ENCODE measurements at regions not wholly inside any gene's neighbourhood (a gene's known extent, or its start where the extent isn't known, plus 50 kb on each side); places are given as distances from the start of the nearest gene placed in this dataset.

DNA sequence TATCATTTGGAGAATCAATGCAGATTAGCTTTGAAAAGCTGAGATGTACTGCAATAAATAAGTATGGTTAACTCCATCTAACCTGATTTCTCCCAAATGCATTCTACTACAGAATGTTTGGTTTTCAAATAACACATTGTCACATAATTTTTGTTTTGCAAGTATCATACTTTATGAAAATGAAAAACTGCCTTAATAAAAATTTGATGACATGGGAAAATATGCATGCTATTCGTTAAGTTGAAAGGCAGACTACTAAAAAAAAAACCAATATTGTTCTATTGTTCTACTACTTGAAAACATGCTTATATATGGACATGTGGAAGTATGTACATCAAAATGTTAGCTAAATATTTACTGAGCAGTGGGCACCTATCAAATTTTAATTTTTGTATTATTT lies 668.9 kb downstream of the HTR1A start:
- H3K27ac ChIP-seq = no peak overlapping the region
- ATAC-seq (no peak), FAIRE-seq (no peak), DNase-seq (no peak)
- no peaks in the 10 kb centered on the region for H3K9me3 ChIP-seq
- H3K27me3 ChIP-seq = no peaks in the 10 kb centered on the region
- H3K4me3 ChIP-seq = no peak overlapping the region
- H3K4me1 ChIP-seq = no peaks in the 10 kb centered on the region
- intact Hi-C loops (cut with DNase I) = no loop called here
- no peaks in the 10 kb centered on the region for H3K36me3 ChIP-seq
- no peak for TF ChIP-seq CTCF (IDR thresholded peaks at IDR 0.05)
- WGBS, 2 donors = 58 to 60% methylated on average over 1 of the region's 1 CpG

DNA sequence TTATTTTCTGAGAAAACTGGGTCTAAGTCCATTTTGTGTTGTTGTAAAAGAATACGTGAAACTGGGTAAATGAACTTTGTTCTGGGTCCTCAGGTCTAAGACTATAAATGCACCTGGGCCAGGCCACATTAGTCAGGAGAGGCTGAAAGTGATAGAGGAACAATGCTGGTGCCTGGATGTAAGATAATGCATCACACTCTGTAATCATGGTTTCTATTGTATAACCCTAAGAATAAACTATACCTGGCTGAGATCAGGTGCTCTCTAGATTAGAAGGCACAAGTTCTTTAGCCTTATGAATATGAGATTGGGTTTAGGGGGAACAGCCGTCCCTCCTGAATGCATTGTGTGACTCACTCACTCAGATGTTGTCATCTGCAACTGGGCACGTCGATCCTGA lies 675.5 kb downstream of the HTR1A start:
- 53 to 70% methylated on average over 4 of the region's 4 CpGs for WGBS, 2 donors

DNA sequence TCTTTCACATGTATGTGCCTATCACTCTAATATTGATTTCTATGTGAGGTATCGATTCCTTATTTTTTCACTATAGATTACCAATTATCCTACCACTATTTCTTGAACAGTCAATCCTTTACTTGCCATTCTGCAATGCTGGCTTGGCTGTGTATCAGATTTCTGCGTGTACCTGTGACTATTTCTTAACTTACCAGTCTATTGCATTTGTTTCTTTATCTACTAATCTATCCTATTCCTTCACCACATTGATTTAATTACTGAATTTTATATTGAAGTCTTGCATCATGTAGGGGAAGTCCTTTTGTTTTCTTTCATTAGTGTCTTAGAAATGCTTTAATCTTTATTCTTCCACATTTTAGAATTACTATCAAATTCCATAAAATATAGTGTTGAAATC lies 684.8 kb downstream of the LRRC70 start:
- Histone ChIP-seq H3K27ac (no peak overlapping the region), H3K36me3 (no peaks in the 10 kb centered on the region), H3K27me3 (no peaks in the 10 kb centered on the region), H3K4me1 (no peaks in the 10 kb centered on the region), H3K4me3 (no peak overlapping the region), H3K9me3 (peaks cover 0 to 6% (median 0%) of the 10 kb centered on the region in 4 donors)
- ATAC-seq (no peak), FAIRE-seq (no peak), DNase-seq (no peak)
- no peak for TF ChIP-seq CTCF (IDR thresholded peaks at IDR 0.05)
- intact Hi-C loops (cut with DNase I) = no loop called here
- 69 to 78% methylated on average over 2 of the region's 2 CpGs for whole genome bisulfite sequencing, 2 donors

More for the DNA sequence above, 675.5 kb downstream of the HTR1A start:
- H3K36me3 ChIP-seq = no peaks in the 10 kb centered on the region
- no peaks in the 10 kb centered on the region for H3K27me3 ChIP-seq
- no peaks in the 10 kb centered on the region for H3K4me1 ChIP-seq
- TF ChIP-seq CTCF (IDR thresholded peaks at IDR 0.05) = no peak
- intact Hi-C loops (cut with DNase I) = no loop called here
- DNase-seq = no peak
- no peak for ATAC-seq
- H3K27ac ChIP-seq = no peak overlapping the region
- H3K9me3 ChIP-seq = no peaks in the 10 kb centered on the region
- H3K4me3 ChIP-seq = no peak overlapping the region
- no peak for FAIRE-seq

DNA sequence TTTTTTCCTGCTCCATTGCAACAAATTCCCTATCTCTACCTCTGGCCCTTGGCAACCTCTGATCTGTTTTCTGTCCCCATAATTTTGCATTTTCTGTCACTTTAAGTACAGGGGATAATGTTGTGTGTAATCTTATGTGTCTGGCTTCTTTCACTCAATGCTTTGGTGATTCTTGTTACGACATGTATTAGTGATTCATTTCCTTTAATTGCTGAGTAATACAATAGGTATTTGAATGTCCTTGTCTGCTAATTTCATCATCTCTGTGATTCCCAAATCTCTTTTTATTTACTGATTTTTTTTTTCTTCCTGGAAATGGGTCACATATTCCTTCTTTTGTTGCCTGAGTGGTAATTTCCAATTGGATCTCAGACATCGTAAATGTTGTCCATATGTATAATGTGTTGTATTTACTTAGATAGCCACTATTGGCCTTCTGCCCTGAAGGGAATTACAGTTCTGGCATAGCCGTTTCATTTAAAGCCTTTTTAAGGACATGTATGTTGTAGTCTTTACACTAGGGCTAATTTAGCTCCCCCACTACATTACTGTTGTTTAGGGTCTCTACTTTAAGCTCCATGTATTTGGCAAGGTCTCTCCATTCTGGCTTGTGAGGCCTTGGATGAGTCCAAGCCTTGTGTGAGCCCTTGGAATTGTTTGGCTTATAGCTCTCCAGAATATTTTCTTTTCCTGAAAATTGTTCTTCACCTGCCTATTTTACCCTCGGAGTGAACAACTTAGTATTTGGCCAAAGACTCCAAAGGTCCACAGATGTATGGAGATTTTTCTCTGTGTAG lies 683.8 kb downstream of the LRRC70 start:
- peak in 2 of 4 donors; percentile 36 to 58 for ATAC-seq
- Histone ChIP-seq H3K4me3 (no peak overlapping the region), H3K9me3 (peaks cover 0 to 6% (median 0%) of the 10 kb centered on the region in 4 donors), H3K4me1 (no peaks in the 10 kb centered on the region), H3K27me3 (no peaks in the 10 kb centered on the region), H3K27ac (no peak overlapping the region), H3K36me3 (no peaks in the 10 kb centered on the region)
- FAIRE-seq = no peak
- WGBS, 2 donors = 51 to 52% methylated on average over 4 of the region's 4 CpGs
- DNase-seq = no peak
- TF ChIP-seq CTCF (IDR thresholded peaks at IDR 0.05) = no peak
- intact Hi-C loops (cut with DNase I) = no loop called here

- no peaks in the 10 kb centered on the region for H3K27me3 ChIP-seq
- FAIRE-seq = no peak
- no peak for DNase-seq
- peaks cover 0 to 6% (median 0%) of the 10 kb centered on the region in 4 donors for H3K9me3 ChIP-seq
- intact Hi-C loops (cut with DNase I) = no loop called here
- H3K27ac ChIP-seq = no peak overlapping the region
- no peak for ATAC-seq
- no peaks in the 10 kb centered on the region for H3K36me3 ChIP-seq
- H3K4me3 ChIP-seq = no peak overlapping the region
- no peak for TF ChIP-seq CTCF (IDR thresholded peaks at IDR 0.05)
- no peaks in the 10 kb centered on the region for H3K4me1 ChIP-seq
Observed at GRCh38 chr5:63261695-63262094, 683.1 kb downstream of the LRRC70 start.

All from pancreas (tissue), 10 donors.